ENCODE measurements at regions not wholly inside any gene's neighbourhood (a gene's known extent, or its start where the extent isn't known, plus 50 kb on each side); places are given as distances from the start of the nearest gene placed in this dataset.

- TF ChIP-seq CTCF (IDR thresholded peaks at IDR 0.05) (no peak), POLR2A (IDR thresholded peaks at IDR 0.05) (no peak)
These were observed 80.7 kb upstream of the TBL1XR1 start for GRCh38 chr3:177278016-177278415.

Data from adrenal gland (tissue), 5 donors.